Kidney epithelial cell (primary cell): ENCODE measurements at regions not wholly inside any gene's neighbourhood (a gene's known extent, or its start where the extent isn't known, plus 50 kb on each side); places are given as distances from the start of the nearest gene placed in this dataset.

Source experiments
- DNase-seq: peaks from one replicate; pipeline ENCODE4 v3.0.0-alpha.2; 2010; ENCODE audit warnings: low read depth
- H3K27me3 ChIP-seq: 2 replicates; pipeline ENCODE4 v1.6.0; 2011; ENCODE audit warnings: low read length; ENCODE audit not compliant: control insufficient read depth, insufficient read depth
- H3K36me3 ChIP-seq: 2 replicates; pipeline ENCODE4 v1.5.1; 2011; ENCODE audit warnings: low read length; ENCODE audit not compliant: control insufficient read depth, insufficient read depth
- H3K4me3 ChIP-seq: 2 replicates; pipeline ENCODE4 v1.5.1; 2011; ENCODE audit warnings: low read depth, mild to moderate bottlenecking, control low read depth, low read length
- TF ChIP-seq, protein P1 (sequence below): IDR thresholded peaks from 2 replicates; pipeline ENCODE4 v1.5.1; 2011; ENCODE audit warnings: mild to moderate bottlenecking, moderate library complexity, low read length, control low read depth, inconsistent platforms; ENCODE audit not compliant: insufficient read depth, poor library complexity, severe bottlenecking

DNA sequence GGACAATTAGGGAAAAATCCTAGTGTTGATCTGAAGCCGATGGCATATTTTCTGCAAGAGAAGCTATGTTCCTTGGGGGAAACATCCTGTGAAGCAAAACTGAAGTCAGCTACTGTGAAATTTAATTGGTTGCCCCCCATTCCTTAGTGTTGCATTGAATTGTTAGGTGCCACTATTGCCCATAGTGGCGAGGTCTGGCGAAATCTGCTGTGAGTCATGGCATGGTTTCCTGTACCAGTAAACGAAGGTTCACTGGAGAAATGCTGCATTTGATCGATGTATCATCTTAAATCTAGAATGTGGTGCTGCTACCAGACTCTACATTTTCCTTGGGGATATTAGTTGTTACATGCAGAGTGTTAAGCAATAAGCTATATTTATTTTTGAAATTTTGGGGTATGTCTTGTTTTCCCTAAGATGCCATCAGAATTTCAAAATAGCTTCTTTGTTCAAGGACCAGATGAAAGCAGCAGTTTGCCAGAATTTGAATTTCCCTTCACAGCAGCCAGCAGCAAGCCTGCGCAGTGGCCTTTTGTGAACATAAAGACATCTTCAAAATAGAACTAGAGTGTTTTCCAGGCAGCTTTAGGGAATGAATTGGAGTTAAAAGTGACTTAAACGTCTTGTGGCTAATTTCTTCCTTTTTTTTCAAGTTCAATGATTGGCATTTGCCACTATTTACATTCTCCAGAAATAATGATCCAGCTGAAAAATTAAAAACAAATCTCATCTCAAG is 348.6 kb upstream of the COBL start:
- DNase-seq, result no peak
- H3K27me3 ChIP-seq, result no peaks in the 10 kb centered on the region
- H3K36me3 ChIP-seq, result no peaks in the 10 kb centered on the region
- H3K4me3 ChIP-seq, result no peak overlapping the region
- TF ChIP-seq, protein P1, sequence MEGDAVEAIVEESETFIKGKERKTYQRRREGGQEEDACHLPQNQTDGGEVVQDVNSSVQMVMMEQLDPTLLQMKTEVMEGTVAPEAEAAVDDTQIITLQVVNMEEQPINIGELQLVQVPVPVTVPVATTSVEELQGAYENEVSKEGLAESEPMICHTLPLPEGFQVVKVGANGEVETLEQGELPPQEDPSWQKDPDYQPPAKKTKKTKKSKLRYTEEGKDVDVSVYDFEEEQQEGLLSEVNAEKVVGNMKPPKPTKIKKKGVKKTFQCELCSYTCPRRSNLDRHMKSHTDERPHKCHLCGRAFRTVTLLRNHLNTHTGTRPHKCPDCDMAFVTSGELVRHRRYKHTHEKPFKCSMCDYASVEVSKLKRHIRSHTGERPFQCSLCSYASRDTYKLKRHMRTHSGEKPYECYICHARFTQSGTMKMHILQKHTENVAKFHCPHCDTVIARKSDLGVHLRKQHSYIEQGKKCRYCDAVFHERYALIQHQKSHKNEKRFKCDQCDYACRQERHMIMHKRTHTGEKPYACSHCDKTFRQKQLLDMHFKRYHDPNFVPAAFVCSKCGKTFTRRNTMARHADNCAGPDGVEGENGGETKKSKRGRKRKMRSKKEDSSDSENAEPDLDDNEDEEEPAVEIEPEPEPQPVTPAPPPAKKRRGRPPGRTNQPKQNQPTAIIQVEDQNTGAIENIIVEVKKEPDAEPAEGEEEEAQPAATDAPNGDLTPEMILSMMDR, result no peak

DNA sequence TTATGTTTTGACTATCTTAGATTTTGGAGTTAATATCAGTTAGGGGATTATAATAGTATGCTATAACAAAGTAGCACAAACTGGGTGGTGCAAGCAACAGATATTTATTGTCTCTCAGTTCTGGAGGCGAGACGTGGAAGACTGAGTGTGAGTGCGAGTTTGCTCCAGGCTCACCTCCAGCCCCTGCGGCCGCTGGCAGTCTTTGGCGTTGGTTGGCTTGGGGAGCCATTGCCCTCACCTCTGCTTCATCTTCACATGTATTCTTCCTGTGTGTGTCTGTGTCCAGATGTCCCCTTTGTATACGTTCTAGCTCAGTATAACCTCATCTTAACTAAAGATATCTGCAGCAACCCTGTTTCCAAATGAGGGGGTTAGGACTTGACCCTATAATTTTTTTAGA is 343.9 kb upstream of the COBL start:
- no peak overlapping the region for H3K4me3 ChIP-seq
- no peak for DNase-seq
- H3K36me3 ChIP-seq, result no peaks in the 10 kb centered on the region
- H3K27me3 ChIP-seq, result no peaks in the 10 kb centered on the region
- TF ChIP-seq, protein P1, result no peak

DNA sequence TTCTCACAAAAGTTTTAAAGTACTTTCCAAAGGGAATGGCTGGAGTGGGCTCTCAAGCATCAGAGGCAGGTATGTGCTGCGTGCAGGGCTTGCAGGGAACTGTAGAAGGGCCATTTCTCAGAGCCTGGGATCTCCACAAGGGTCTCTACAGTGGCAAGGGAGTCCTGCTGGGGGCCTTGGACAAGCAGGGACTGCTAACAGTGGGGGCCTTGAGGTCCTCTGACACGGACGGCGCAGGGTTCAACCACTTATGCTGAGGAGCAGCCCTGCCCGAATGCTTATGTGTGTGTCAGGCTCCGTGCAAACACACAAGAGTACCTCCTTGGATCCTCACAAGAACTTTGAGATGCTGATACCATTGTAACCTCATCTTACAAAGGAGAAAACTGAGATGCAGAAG is 342.1 kb upstream of the COBL start:
- Histone ChIP-seq H3K36me3 (no peaks in the 10 kb centered on the region), H3K27me3 (no peaks in the 10 kb centered on the region), H3K4me3 (no peak overlapping the region)
- TF ChIP-seq, protein P1, result no peak
- no peak for DNase-seq

DNA sequence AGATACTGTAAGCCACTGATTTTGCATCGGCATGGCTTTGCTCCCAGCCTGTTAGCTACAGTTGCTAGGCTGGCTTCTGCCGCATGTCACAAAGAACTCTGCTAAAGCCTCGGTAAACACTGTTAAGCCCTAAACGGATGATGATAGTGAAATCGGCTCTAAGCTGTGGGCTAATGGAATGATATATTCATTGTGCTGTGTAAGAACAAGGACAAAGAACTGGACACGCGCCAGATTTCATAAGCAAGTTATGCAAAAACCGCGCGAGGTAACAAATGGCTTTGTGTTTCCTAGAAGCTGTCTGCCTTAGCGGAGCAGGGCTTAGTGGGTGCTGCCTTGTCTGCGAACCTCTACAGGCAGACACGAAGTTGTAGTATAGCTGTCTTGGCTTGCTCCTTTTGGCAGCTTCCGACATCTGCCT is 331.3 kb upstream of the COBL start:
- TF ChIP-seq, protein P1, result no peak
- no peak for DNase-seq
- H3K4me3 ChIP-seq, result no peak overlapping the region

DNA sequence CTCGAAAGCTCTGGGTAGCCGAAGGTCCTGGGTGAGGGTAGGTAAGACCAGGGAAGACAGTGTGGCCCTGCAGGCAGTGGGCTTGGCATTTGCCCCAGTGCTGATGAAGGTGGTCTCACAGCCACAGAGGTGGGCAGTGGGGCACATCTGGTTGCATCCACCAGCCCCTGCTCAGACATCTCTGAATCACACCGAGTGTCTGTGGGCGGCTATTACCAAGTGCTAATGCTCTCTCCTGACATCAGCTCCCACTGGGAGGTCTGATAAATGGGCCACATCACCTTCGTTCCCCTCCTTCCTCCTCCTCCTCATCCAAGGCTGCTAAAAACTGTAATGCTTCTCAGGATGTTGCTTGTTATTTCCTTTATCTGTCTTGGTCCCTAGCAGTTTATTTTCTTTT is 330.9 kb upstream of the COBL start:
- no peaks in the 10 kb centered on the region for H3K36me3 ChIP-seq
- DNase-seq, result no peak
- no peaks in the 10 kb centered on the region for H3K27me3 ChIP-seq
- no peak overlapping the region for H3K4me3 ChIP-seq
- TF ChIP-seq, protein P1, result no peak

More for the DNA sequence above, 331.3 kb upstream of the COBL start:
- Histone ChIP-seq H3K27me3 (no peaks in the 10 kb centered on the region), H3K36me3 (no peaks in the 10 kb centered on the region)
